Keratinocyte (primary cell): ENCODE measurements at regions not wholly inside any gene's neighbourhood (a gene's known extent, or its start where the extent isn't known, plus 50 kb on each side); places are given as distances from the start of the nearest gene placed in this dataset.

Experiments used
- DNase-seq: peaks from one replicate; pipeline ENCODE4 v3.0.0-alpha.2; 2011; ENCODE audit warnings: low read depth, missing footprints, low spot score
- FAIRE-seq: peaks from 2 replicates; lab custom pipeline; 2011; peaks lifted over from hg19 to GRCh38; lab: Jason Lieb, UNC
- H2AFZ ChIP-seq: 2 replicates; pipeline ENCODE4 v1.6.0; 2012; ENCODE audit warnings: low read length, control low read depth, inconsistent platforms; ENCODE audit not compliant: control insufficient read depth
- H3K27ac ChIP-seq: 2 replicates; pipeline ENCODE4 v1.5.1; 2011; ENCODE audit warnings: low read length; ENCODE audit not compliant: control insufficient read depth, insufficient read depth
- H3K27me3 ChIP-seq: 3 replicates; pipeline ENCODE4 v1.6.0; 2011; ENCODE audit warnings: low read length; ENCODE audit not compliant: control insufficient read depth, insufficient read depth; ENCODE audit errors: extremely low read depth
- H3K36me3 ChIP-seq, 2 experiments: 2 replicates in 1 of 2; 3 replicates in 1 of 2; pipeline ENCODE4 v1.5.1; 2011; ENCODE audit warnings: low read length in 2 of 2, mild to moderate bottlenecking in 1 of 2; ENCODE audit not compliant: control insufficient read depth in 2 of 2, insufficient read depth in 2 of 2; ENCODE audit errors: extremely low read depth in 1 of 2
- H3K4me1 ChIP-seq: 3 replicates; pipeline ENCODE4 v1.5.1; 2011; ENCODE audit warnings: low read length; ENCODE audit not compliant: control insufficient read depth, insufficient read depth; ENCODE audit errors: extremely low read depth
- H3K4me2 ChIP-seq: 3 replicates; pipeline ENCODE4 v1.6.0; 2011; ENCODE audit warnings: low read depth, low read length; ENCODE audit not compliant: control insufficient read depth, insufficient read depth; ENCODE audit errors: extremely low read depth
- H3K4me3 ChIP-seq, 3 experiments: fragments of 200-600 bp in 1 of 3; sonication (generic) in 1 of 3; 2 replicates in 2 of 3; 3 replicates in 1 of 3; pipeline ENCODE4 v1.5.1; 2011 to 2016; ENCODE audit warnings: low read length in 3 of 3, mild to moderate bottlenecking in 3 of 3, control low read depth in 2 of 3, inconsistent platforms in 1 of 3, low read depth in 1 of 3, mixed read lengths in 1 of 3, mixed run types in 1 of 3, moderate library complexity in 1 of 3; ENCODE audit not compliant: control insufficient read depth in 2 of 3, insufficient read depth in 2 of 3; ENCODE audit errors: extremely low read depth in 1 of 3
- H3K79me2 ChIP-seq: 2 replicates; pipeline ENCODE4 v1.6.0; 2012; ENCODE audit warnings: low read length; ENCODE audit not compliant: control insufficient read depth, insufficient read depth
- H3K9ac ChIP-seq: 3 replicates; pipeline ENCODE4 v1.6.0; 2011; ENCODE audit warnings: low read length; ENCODE audit not compliant: control insufficient read depth, insufficient read depth; ENCODE audit errors: extremely low read depth
- H3K9me1 ChIP-seq: 3 replicates; pipeline ENCODE4 v1.6.0; 2011; ENCODE audit warnings: low read length; ENCODE audit not compliant: control insufficient read depth, insufficient read depth; ENCODE audit errors: extremely low read depth
- H3K9me3 ChIP-seq: 2 replicates; pipeline ENCODE4 v1.5.1; 2012; ENCODE audit warnings: low read depth, low read length; ENCODE audit not compliant: control insufficient read depth
- H4K20me1 ChIP-seq: 3 replicates; pipeline ENCODE4 v1.6.0; 2011; ENCODE audit warnings: low read length; ENCODE audit not compliant: control insufficient read depth, insufficient read depth; ENCODE audit errors: extremely low read depth
- CTCF ChIP-seq, 3 experiments: IDR thresholded peaks in 1 of 3; conservative IDR thresholded peaks in 1 of 3; optimal IDR thresholded peaks in 1 of 3; 2 replicates in 2 of 3; 3 replicates in 1 of 3; pipeline versions ENCODE3 to v1.5.1; 2011; ENCODE audit warnings: low read length in 3 of 3, mild to moderate bottlenecking in 3 of 3, moderate library complexity in 2 of 3, control low read depth in 1 of 3, inconsistent platforms in 1 of 3; ENCODE audit not compliant: insufficient read depth in 2 of 3; ENCODE audit errors: extremely low read depth in 1 of 3
- EZH2 ChIP-seq: IDR thresholded peaks from one replicate; pipeline ENCODE4 v1.6.1; 2012; ENCODE audit warnings: inconsistent platforms, mild to moderate bottlenecking, low read length, moderate library complexity
- dilution Hi-C: fragments of 300-500 bp; cut with MboI; formaldehyde crosslinking; loops from one replicate; pipeline ENCODE4 v1.7.0; 2020; ENCODE audit warnings: low sequenced_read_pairs; ENCODE audit not compliant: extremely low pct_ligation_motif_present

- Histone ChIP-seq H4K20me1 (no peaks in the 10 kb centered on the region), H3K4me3 (no peak overlapping the region), H2AFZ (no peak overlapping the region), H3K79me2 (no peaks in the 10 kb centered on the region), H3K4me1 (no peaks in the 10 kb centered on the region), H3K4me2 (no peak overlapping the region), H3K9me3 (no peaks in the 10 kb centered on the region), H3K27me3 (no peaks in the 10 kb centered on the region), H3K9me1 (no peaks in the 10 kb centered on the region), H3K36me3 (no peaks in the 10 kb centered on the region), H3K9ac (no peak overlapping the region), H3K27ac (no peak overlapping the region)
- no peak for TF ChIP-seq EZH2
- no peak for TF ChIP-seq CTCF (optimal IDR thresholded peaks at IDR 0.05 in 1 of 3, IDR thresholded peaks at IDR 0.05 in 1 of 3, conservative IDR thresholded peaks at IDR 0.05 in 1 of 3; ENCODE audit: extremely low read depth in 1 of 3, insufficient read depth in 2 of 3, low read length in 3 of 3)
- DNase-seq (no peak), FAIRE-seq (no peak)
- dilution Hi-C loops, result no loop called here
These were observed 101.2 kb downstream of the RTP5 start for GRCh38 chr2:241970716-241971115.

GRCh38 chr2:241974096-241974495 is 104.6 kb downstream of the RTP5 start:
- Histone ChIP-seq H3K4me3 (no peak overlapping the region), H3K27me3 (no peaks in the 10 kb centered on the region), H3K4me1 (no peaks in the 10 kb centered on the region), H2AFZ (no peak overlapping the region), H3K9me1 (no peaks in the 10 kb centered on the region), H3K9me3 (no peaks in the 10 kb centered on the region), H3K79me2 (no peaks in the 10 kb centered on the region), H3K27ac (no peak overlapping the region), H3K36me3 (no peaks in the 10 kb centered on the region), H4K20me1 (no peaks in the 10 kb centered on the region), H3K9ac (no peak overlapping the region), H3K4me2 (no peak overlapping the region)
- FAIRE-seq, result no peak
- no peak for DNase-seq
- TF ChIP-seq EZH2, result no peak
- TF ChIP-seq CTCF (optimal IDR thresholded peaks at IDR 0.05 in 1 of 3, IDR thresholded peaks at IDR 0.05 in 1 of 3, conservative IDR thresholded peaks at IDR 0.05 in 1 of 3; ENCODE audit: extremely low read depth in 1 of 3, insufficient read depth in 2 of 3, low read length in 3 of 3), result no peak
- dilution Hi-C loops, result no loop called here
